ENCODE measurements at regions not wholly inside any gene's neighbourhood (a gene's known extent, or its start where the extent isn't known, plus 50 kb on each side); places are given as distances from the start of the nearest gene placed in this dataset.

DNA sequence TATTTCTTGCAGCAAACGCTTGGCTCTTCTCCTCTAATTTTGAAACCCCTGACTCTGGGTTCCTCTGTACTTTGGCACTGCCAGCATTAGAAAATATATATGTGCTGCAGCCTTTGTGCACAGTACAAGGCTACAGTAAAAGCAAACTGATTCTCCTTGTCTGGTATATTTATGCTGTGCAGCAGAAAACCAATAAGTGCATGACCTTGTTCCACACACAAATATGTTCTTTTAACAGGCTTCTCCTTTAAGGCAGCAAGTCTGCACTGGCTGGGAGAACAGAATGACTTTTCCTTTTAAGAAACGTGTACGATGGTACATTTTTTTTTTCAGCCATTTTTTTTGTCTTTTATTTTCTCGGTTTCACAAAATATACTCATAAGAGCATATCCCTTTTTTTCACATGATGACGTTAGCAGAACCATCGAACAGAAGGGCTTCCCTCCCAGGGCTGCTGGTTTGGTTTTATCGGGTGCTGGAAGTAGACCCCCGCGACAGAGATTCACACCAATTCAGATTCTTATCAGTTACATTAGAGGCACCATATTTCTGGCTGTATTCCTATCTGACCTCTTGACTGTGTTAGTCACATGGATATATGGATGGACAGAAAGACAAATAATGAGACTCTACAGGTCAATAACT, 129.9 kb upstream of the ARID1B start:
- Histone ChIP-seq H3K4ac (ENCODE audit: low read depth, low read length) (no peak overlapping the region), H4K20me1 (ENCODE audit: insufficient read depth, low read length) (no peaks in the 10 kb centered on the region), H3K56ac (ENCODE audit: extremely low read depth, insufficient read depth, low read length) (no peak overlapping the region), H3K4me3 (ENCODE audit: insufficient read depth, low read depth, low read length) (no peak overlapping the region), H2AK5ac (ENCODE audit: low read depth, low read length) (no peak overlapping the region), H3K23ac (ENCODE audit: low read depth, low read length) (no peak overlapping the region), H3K4me1 (ENCODE audit: control insufficient read depth, insufficient read depth, low read length) (peaks cover 2% of the 10 kb centered on the region; the same call in 1 of the 2 replicates), H2AK9ac (replicated peaks; ENCODE audit: low read depth, low read length, poor library complexity) (no peak overlapping the region), H3K14ac (replicated peaks; ENCODE audit: low read depth, low read length) (no peak overlapping the region), H3K27me3 (ENCODE audit: control insufficient read depth, insufficient read depth, low read length) (peaks cover 4% of the 10 kb centered on the region), H3K9me1 (ENCODE audit: insufficient read depth, low read length) (no peaks in the 10 kb centered on the region), H3K18ac (ENCODE audit: low read depth, low read length) (no peak overlapping the region), H3K79me1 (ENCODE audit: low read depth in 1 of 2, low read length in 2 of 2) (no peaks in the 10 kb centered on the region), H3K9ac (ENCODE audit: low read depth, low read length) (no peak overlapping the region), H4K91ac (ENCODE audit: insufficient read depth, low read depth, low read length) (no peak overlapping the region), H2BK5ac (ENCODE audit: low read depth, low read length, poor library complexity, severe bottlenecking) (no peak overlapping the region), H4K5ac (ENCODE audit: low read depth, low read length) (no peak overlapping the region), H2AFZ (replicated peaks; ENCODE audit: low read length, poor library complexity) (no peak overlapping the region), H2BK15ac (ENCODE audit: low read depth, low read length) (no peak overlapping the region), H2BK20ac (ENCODE audit: low read depth, low read length) (no peak overlapping the region), H3K9me3 (ENCODE audit: control insufficient read depth, insufficient read depth, low read length) (no peaks in the 10 kb centered on the region), H3K4me2 (ENCODE audit: low read depth, low read length) (no peak overlapping the region), H2BK120ac (ENCODE audit: low read depth, low read length) (no peak overlapping the region), H3K36me3 (ENCODE audit: control insufficient read depth, insufficient read depth, low read length) (no peaks in the 10 kb centered on the region), H4K8ac (ENCODE audit: low read depth in 2 of 2, low read length in 2 of 2) (no peak overlapping the region), H3K27ac (ENCODE audit: insufficient read depth, low read length) (no peak overlapping the region)
- WGBS, 2 experiments (ENCODE audit: extremely low coverage in 2 of 2, insufficient read length in 1 of 2) = no CpG with 5 or more reads among the region's 9 CpGs
- dilution Hi-C loops (cut with HindIII; ENCODE audit: low sequenced_read_pairs, unreplicated experiment) = no loop called here
- in situ Hi-C loops (cut with MboI; ENCODE audit: low sequenced_read_pairs) = no loop called here
- CTCF ChIA-PET = no interaction called here
- TF ChIP-seq MAZ (IDR thresholded peaks at IDR 0.05; ENCODE audit: borderline replicate concordance, low read depth, low read length) (no peak), MXI1 (IDR thresholded peaks at IDR 0.05; ENCODE audit: borderline replicate concordance, low read depth, low read length) (no peak), RAD21 (IDR thresholded peaks at IDR 0.05; ENCODE audit: low read length) (no peak), ELK1 (IDR thresholded peaks at IDR 0.05; ENCODE audit: borderline replicate concordance, low read depth, low read length) (no peak)
- DNase-seq = no peak
- ATAC-seq (ENCODE audit: low read depth) = no peak
- intact Hi-C loops (cut with micrococcal nuclease) = no loop called here
- BruUV-seq (replicated peaks) = no TSS peak
- POLR2A ChIA-PET (ENCODE audit: unreplicated experiment) = no interaction called here
